Ovary (tissue), 7 donors: ENCODE measurements at regions not wholly inside any gene's neighbourhood (a gene's known extent, or its start where the extent isn't known, plus 50 kb on each side); places are given as distances from the start of the nearest gene placed in this dataset.

Experiments
- DNase-seq, 5 donors: peaks; one replicate each; pipeline ENCODE4 v3.0.0-alpha.2; 2019 to 2020
- H3K27ac ChIP-seq, 2 donors: fragments of 200-600 bp; one replicate each; pipeline versions ENCODE4 v1.5.1 to v1.8.0; 2019 to 2022
- H3K27me3 ChIP-seq: fragments of 200-600 bp; one replicate; pipeline ENCODE4 v1.8.0; 2022
- H3K36me3 ChIP-seq: fragments of 200-600 bp; sonication (generic); one replicate; pipeline ENCODE4 v1.5.1; 2019
- H3K4me1 ChIP-seq: one replicate; pipeline ENCODE4 v1.8.1; 2013; ENCODE audit warnings: mild to moderate bottlenecking, moderate library complexity; ENCODE audit not compliant: insufficient read depth
- H3K4me3 ChIP-seq: fragments of 200-600 bp; sonication (generic); one replicate; pipeline ENCODE4 v1.5.1; 2017
- H3K9me3 ChIP-seq, 2 donors: fragments of 200-600 bp in 1 of 2; sonication (generic) in 1 of 2; one replicate each; pipeline versions ENCODE4 v1.5.1 to v1.8.1; 2013 to 2019; ENCODE audit warnings: mild to moderate bottlenecking in 1 of 2, moderate library complexity in 1 of 2
- EP300 ChIP-seq: sonication (generic); formaldehyde crosslinking; IDR thresholded peaks from one replicate; pipeline ENCODE4 v1.6.1; 2017; ENCODE audit warnings: antibody characterized with exemption
- POLR2A ChIP-seq: fragments of 450-650 bp; IDR thresholded peaks from one replicate; pipeline ENCODE4 v1.6.1; 2017; ENCODE audit warnings: antibody characterized with exemption, mild to moderate bottlenecking, moderate library complexity
- WGBS, 3 donors: extraction: QIAGEN DNeasy Blood & Tissue Kit in 1 of 3; methylation state at CpG; one replicate each; pipeline versions ENCODE4 v1.1.5 to v1.1.7; 2013 to 2017; 5-methylcytosine and 5-hydroxymethylcytosine counted together
- intact Hi-C, 4 donors: fragments of 100-400 bp; cut with DNase I; formaldehyde crosslinking; loops; one replicate each; pipeline versions ENCODE4 v1.11.0 to v1.15.1; 2022 to 2023
- TF ChIP-seq, protein P1 (sequence below), 3 donors: fragments of 450-650 bp in 2 of 3; fragments of 200-600 bp in 1 of 3; IDR thresholded peaks; one replicate each; pipeline versions ENCODE4 v1.5.1 to v1.8.0; 2016 to 2022; ENCODE audit warnings: antibody characterized with exemption in 3 of 3, mild to moderate bottlenecking in 1 of 3
- donor health status: DM: no; HTN: no; CAD: no; lungs with moderate emphysema.
- donor health status: DM: no; HTN: no; CAD: no.
- donor health status: Bipolar disorder and iron deficiency.
- donor health status: DM: no; HTN: no; CAD: no.
- donor health status: DM: yes; HTN: yes; CAD: no.

DNA sequence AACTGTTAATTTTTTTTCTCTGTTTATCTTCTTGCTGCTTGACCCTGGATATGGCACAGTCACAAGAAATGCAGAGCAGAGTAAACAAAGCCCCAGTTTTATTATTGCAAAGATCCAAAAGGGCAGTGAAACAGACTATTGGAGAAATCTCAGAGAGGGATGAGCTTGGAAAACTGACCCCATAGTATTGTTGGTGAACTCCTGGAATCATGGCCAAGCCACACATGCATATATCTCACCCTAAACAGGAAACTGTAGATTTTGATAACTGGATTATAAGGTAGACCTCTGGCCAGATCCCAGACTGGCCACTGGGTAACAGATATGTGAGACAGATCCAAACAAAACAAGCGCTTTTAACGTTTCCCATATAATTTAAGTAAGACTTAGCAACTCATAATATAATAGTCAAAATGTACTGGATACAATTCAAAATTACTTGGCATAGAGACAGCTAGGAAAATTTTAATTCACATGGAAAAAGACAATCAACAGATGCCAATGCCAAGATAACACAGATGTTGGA is 263.5 kb upstream of the SEMA6A start:
- no peaks in the 10 kb centered on the region for H3K4me1 ChIP-seq
- no peak overlapping the region for H3K4me3 ChIP-seq
- no peak overlapping the region for H3K27ac ChIP-seq
- H3K27me3 ChIP-seq = no peaks in the 10 kb centered on the region
- no peak for DNase-seq
- H3K36me3 ChIP-seq = no peaks in the 10 kb centered on the region
- TF ChIP-seq, protein P1, sequence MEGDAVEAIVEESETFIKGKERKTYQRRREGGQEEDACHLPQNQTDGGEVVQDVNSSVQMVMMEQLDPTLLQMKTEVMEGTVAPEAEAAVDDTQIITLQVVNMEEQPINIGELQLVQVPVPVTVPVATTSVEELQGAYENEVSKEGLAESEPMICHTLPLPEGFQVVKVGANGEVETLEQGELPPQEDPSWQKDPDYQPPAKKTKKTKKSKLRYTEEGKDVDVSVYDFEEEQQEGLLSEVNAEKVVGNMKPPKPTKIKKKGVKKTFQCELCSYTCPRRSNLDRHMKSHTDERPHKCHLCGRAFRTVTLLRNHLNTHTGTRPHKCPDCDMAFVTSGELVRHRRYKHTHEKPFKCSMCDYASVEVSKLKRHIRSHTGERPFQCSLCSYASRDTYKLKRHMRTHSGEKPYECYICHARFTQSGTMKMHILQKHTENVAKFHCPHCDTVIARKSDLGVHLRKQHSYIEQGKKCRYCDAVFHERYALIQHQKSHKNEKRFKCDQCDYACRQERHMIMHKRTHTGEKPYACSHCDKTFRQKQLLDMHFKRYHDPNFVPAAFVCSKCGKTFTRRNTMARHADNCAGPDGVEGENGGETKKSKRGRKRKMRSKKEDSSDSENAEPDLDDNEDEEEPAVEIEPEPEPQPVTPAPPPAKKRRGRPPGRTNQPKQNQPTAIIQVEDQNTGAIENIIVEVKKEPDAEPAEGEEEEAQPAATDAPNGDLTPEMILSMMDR (IDR thresholded peaks at IDR 0.05) = no peak
- TF ChIP-seq EP300 (no peak), POLR2A (no peak)
- 37 to 49% (median 42%) methylated on average over 2 of the region's 2 CpGs for WGBS, 3 donors
- no peaks in the 10 kb centered on the region for H3K9me3 ChIP-seq
- intact Hi-C loops = no loop called here

DNA sequence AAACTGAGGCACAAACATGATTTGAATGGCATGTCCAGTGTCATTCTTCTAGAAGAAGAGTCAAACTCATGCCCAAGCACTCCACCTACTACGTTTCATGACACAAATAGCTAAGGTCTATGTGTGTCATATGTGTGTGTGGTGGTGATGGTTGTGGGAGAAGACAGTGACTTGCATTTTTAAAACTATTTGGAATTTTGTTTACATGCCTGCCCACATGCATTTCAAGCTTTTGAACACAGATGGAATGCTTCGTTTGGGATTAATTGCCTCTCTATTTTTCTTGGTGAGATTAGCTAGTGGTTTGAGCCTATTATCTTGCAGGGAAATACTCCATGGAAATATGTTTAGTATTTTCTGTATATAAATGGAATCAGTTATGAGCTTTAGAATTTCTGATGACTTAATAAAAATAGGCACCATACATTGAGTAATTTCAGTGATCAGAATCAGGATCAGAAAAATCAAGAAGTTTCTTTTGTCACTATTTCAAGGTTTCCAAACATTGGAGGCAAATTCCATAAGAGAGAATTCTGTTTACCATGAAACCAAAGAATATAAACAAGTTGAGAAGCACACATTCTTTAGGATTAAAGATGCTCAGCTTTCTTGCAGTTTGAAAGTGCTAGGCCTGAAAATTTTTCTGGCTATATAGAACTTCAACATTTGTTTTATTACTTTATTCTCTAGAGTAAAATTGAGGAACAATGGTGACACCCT is 260.3 kb upstream of the SEMA6A start:
- H3K27ac ChIP-seq = no peak overlapping the region
- TF ChIP-seq POLR2A = no peak
- 39 to 51% (median 43%) methylated on average over 2 of the region's 2 CpGs for WGBS, 3 donors
- H3K9me3 ChIP-seq = no peaks in the 10 kb centered on the region
- H3K36me3 ChIP-seq = no peaks in the 10 kb centered on the region
- intact Hi-C loops = no loop called here
- H3K27me3 ChIP-seq = no peaks in the 10 kb centered on the region
- H3K4me3 ChIP-seq = no peak overlapping the region
- no peaks in the 10 kb centered on the region for H3K4me1 ChIP-seq
- no peak for DNase-seq

DNA sequence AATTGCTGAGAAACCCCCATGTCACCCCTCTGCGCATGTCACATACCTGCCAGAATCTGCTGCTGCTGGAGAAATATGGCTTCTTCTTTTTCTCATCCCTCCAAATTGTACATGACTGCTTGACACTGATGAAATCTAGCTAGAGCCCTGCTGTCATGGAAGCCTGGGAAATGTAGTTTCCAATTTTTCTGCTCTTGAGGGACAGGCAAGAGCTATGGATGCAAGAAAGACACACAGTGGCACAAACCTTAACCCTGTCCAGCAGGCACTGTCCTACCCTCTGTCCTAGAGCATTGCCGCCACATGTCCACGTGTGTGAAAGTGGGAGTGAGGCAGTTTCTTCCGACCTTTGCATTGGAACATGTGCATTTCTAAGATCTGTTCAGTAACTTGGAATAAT is 255.5 kb upstream of the SEMA6A start:
- intact Hi-C loops = no loop called here

DNA sequence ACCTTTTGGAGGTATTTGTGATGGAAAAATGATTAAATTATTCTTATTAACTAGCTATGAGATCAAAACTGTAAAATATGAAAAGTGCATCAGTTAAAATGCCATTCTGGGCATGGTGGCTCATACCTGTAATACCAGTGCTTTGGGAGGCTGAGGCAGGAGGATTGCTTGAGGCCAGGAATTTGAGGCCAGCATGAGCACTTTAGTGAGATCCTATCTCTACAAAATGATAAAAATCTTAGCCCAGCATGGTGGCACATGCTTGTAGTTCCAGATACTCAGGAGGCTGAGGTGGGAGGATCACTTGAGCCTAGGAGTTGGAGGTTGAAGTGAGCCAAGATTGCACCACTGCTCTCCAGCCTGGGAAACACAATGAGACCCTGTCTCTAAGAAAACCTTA is 252.5 kb upstream of the SEMA6A start:
- no peaks in the 10 kb centered on the region for H3K4me1 ChIP-seq
- no peak overlapping the region for H3K4me3 ChIP-seq
- TF ChIP-seq, protein P1 (IDR thresholded peaks at IDR 0.05) = no peak
- no peak for TF ChIP-seq EP300
- no peak for TF ChIP-seq POLR2A
- H3K27me3 ChIP-seq = no peaks in the 10 kb centered on the region
- no peaks in the 10 kb centered on the region for H3K9me3 ChIP-seq
- DNase-seq = no peak
- intact Hi-C loops = no loop called here
- H3K27ac ChIP-seq = no peak overlapping the region
- no peaks in the 10 kb centered on the region for H3K36me3 ChIP-seq

More for the DNA sequence above, 255.5 kb upstream of the SEMA6A start:
- TF ChIP-seq, protein P1 (IDR thresholded peaks at IDR 0.05) = no peak
- TF ChIP-seq POLR2A (no peak), EP300 (no peak)
- Histone ChIP-seq H3K9me3 (no peaks in the 10 kb centered on the region), H3K4me1 (no peaks in the 10 kb centered on the region), H3K4me3 (no peak overlapping the region), H3K27ac (no peak overlapping the region), H3K27me3 (no peaks in the 10 kb centered on the region), H3K36me3 (no peaks in the 10 kb centered on the region)
- DNase-seq = no peak
- WGBS, 3 donors = 93 to 96% (median 94%) methylated on average over 4 of the region's 4 CpGs

DNA sequence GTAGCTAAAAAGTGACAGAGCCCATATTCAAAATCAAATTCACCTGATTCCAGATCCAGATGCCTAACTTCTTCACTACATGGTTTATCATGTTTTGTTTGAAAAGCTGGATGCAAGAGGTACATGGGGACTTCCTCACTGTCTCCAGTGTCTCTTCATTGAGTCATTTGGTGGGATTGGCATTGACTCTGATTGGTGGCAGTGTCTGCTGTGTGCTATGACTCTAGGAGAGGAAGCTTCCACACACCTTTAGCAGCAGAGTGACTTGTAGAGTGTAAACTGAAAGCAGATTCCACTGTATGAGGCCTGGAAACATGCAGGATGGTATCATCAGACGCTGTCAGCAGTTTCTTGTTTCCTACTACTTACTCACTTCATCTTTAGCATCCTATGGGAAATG is 250.9 kb upstream of the SEMA6A start:
- Histone ChIP-seq H3K4me3 (no peak overlapping the region), H3K36me3 (no peaks in the 10 kb centered on the region), H3K27ac (no peak overlapping the region), H3K9me3 (no peaks in the 10 kb centered on the region), H3K4me1 (no peaks in the 10 kb centered on the region), H3K27me3 (no peaks in the 10 kb centered on the region)
- intact Hi-C loops = no loop called here
- 91 to 97% (median 94%) methylated on average over 1 of the region's 1 CpG for WGBS, 3 donors
- no peak for DNase-seq
- TF ChIP-seq EP300 = no peak
- no peak for TF ChIP-seq POLR2A
- TF ChIP-seq, protein P1 (IDR thresholded peaks at IDR 0.05) = no peak
